T-cell (primary cell): ENCODE measurements at regions not wholly inside any gene's neighbourhood (a gene's known extent, or its start where the extent isn't known, plus 50 kb on each side); places are given as distances from the start of the nearest gene placed in this dataset.

Experiments used
- ATAC-seq, 4 experiments: fragments of 200-7000 bp in 3 of 4; fragments of 150-1000 bp in 1 of 4; cut with Tn5 transposase; replicated peaks in 1 of 4; 1 replicate in 3 of 4; 2 replicates in 1 of 4; pipeline ENCODE4 v1.10.0; 2021; ENCODE audit warnings: moderate library complexity in 3 of 4, mild to moderate bottlenecking in 2 of 4, moderate number of reproducible peaks in 1 of 4
- CTCF ChIA-PET, 2 donors: fragments of 300-600 bp; sonication (Branson Sonifier 250); formaldehyde crosslinking; loops; one replicate each; lab custom pipeline; 2022; ENCODE audit warnings: antibody characterized with exemption in 2 of 2; lab: Charles Lee
- POLR2A ChIA-PET, 2 donors: fragments of 300-600 bp; sonication (Branson Sonifier 250); formaldehyde crosslinking; loops; one replicate each; lab custom pipeline; 2022; ENCODE audit warnings: antibody characterized with exemption in 2 of 2; lab: Charles Lee
- DNase-seq, 35 experiments: peaks; one replicate each; pipeline versions ENCODE4 v3.0.0 to v3.0.0-alpha.2; 2013 to 2023
- H3K27ac ChIP-seq: one replicate; pipeline ENCODE4 v1.5.1; 2013; ENCODE audit warnings: low read length
- H3K27me3 ChIP-seq, 2 experiments: replicated peaks in 1 of 2; 1 replicate in 1 of 2; 2 replicates in 1 of 2; pipeline versions ENCODE4 v1.6.1 to v1.7.0; 2013; ENCODE audit warnings: low read length in 1 of 2, mixed read lengths in 1 of 2; ENCODE audit not compliant: control insufficient read depth in 2 of 2, insufficient read depth in 2 of 2; ENCODE audit errors: extremely low read depth in 1 of 2
- H3K36me3 ChIP-seq, 2 donors: 1 replicate in 1 of 2; 2 replicates in 1 of 2; pipeline versions ENCODE4 v1.6.1 to v1.7.0; 2013; ENCODE audit warnings: low read length in 1 of 2; ENCODE audit not compliant: control insufficient read depth in 2 of 2, insufficient read depth in 1 of 2; ENCODE audit errors: extremely low read depth in 1 of 2
- H3K4me1 ChIP-seq, 2 experiments: 1 replicate in 1 of 2; 2 replicates in 1 of 2; pipeline versions ENCODE4 v1.6.1 to v1.7.0; 2013; ENCODE audit warnings: low read length in 2 of 2, mixed read lengths in 1 of 2; ENCODE audit not compliant: insufficient read depth in 2 of 2, control insufficient read depth in 1 of 2; ENCODE audit errors: extremely low read depth in 1 of 2
- H3K4me3 ChIP-seq, 2 donors: 1 replicate in 1 of 2; 2 replicates in 1 of 2; pipeline versions ENCODE4 v1.5.1 to v1.7.0; 2013; ENCODE audit warnings: mild to moderate bottlenecking in 2 of 2, low read length in 1 of 2, moderate library complexity in 1 of 2; ENCODE audit not compliant: control insufficient read depth in 1 of 2; ENCODE audit errors: extremely low read depth in 1 of 2
- H3K9me3 ChIP-seq: 2 replicates; pipeline ENCODE4 v1.7.0; 2013
- H3K27ac Mint-ChIP-seq, 2 donors: one replicate each; pipeline ENCODE4 v1.8.0; 2020 to 2021; ENCODE audit warnings: mild to moderate bottlenecking in 2 of 2, mixed read lengths in 2 of 2
- H3K27me3 Mint-ChIP-seq, 2 donors: one replicate each; pipeline ENCODE4 v1.8.0; 2021 to 2022; ENCODE audit warnings: mixed read lengths in 2 of 2
- H3K36me3 Mint-ChIP-seq: one replicate; pipeline ENCODE4 v1.8.0; 2021; ENCODE audit warnings: mixed read lengths
- H3K4me1 Mint-ChIP-seq, 3 donors: one replicate each; pipeline ENCODE4 v1.8.0; 2020 to 2022; ENCODE audit warnings: mixed read lengths in 3 of 3, mild to moderate bottlenecking in 1 of 3
- H3K4me3 Mint-ChIP-seq, 3 donors: one replicate each; pipeline ENCODE4 v1.8.0; 2020 to 2022; ENCODE audit warnings: mild to moderate bottlenecking in 3 of 3, mixed read lengths in 3 of 3, moderate library complexity in 3 of 3
- H3K9me3 Mint-ChIP-seq, 3 donors: one replicate each; pipeline ENCODE4 v1.8.0; 2020 to 2022; ENCODE audit warnings: mixed read lengths in 3 of 3
- WGBS: methylation state at CpG from one replicate; pipeline ENCODE4 v1.1.5; 2013; ENCODE audit warnings: missing lambda C conversion rate; ENCODE audit not compliant: insufficient coverage; 5-methylcytosine and 5-hydroxymethylcytosine counted together

DNA sequence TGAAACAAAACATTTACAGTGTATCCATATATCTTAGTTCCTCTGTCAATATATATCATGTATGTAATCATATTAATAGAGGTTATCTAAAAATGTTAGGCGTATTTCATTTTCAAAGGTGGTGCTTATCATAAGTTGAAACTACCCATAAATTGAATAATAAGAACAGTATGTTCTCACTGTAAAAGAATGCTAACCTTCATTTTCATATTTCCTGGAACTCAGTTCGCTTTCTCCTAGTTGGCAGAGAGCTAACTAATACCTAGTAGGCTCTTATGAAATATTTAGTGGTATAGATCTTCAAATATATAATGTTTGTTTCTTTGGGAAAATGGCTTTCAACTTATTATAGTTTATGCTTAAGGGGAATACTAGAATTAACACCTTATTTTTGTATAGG, 118.4 kb downstream of the DISP1 start:
- H3K9me3 ChIP-seq, result no peaks in the 10 kb centered on the region
- Mint-ChIP-seq H3K36me3 (no peaks in the 10 kb centered on the region), H3K9me3 (no peaks in the 10 kb centered on the region), H3K27me3 (no peaks in the 10 kb centered on the region), H3K27ac (no peak overlapping the region), H3K4me1 (no peaks in the 10 kb centered on the region), H3K4me3 (no peak overlapping the region)
- ChIA-PET CTCF (no interaction called here), POLR2A (no interaction called here)
- ATAC-seq, result no peak
- no peaks in the 10 kb centered on the region for H3K27me3 ChIP-seq
- WGBS, result no CpG with 5 or more reads among the region's 2 CpGs
- no peak overlapping the region for H3K4me3 ChIP-seq
- DNase-seq, result no peak
- H3K4me1 ChIP-seq, result no peaks in the 10 kb centered on the region
- H3K27ac ChIP-seq, result no peak overlapping the region
- no peaks in the 10 kb centered on the region for H3K36me3 ChIP-seq

DNA sequence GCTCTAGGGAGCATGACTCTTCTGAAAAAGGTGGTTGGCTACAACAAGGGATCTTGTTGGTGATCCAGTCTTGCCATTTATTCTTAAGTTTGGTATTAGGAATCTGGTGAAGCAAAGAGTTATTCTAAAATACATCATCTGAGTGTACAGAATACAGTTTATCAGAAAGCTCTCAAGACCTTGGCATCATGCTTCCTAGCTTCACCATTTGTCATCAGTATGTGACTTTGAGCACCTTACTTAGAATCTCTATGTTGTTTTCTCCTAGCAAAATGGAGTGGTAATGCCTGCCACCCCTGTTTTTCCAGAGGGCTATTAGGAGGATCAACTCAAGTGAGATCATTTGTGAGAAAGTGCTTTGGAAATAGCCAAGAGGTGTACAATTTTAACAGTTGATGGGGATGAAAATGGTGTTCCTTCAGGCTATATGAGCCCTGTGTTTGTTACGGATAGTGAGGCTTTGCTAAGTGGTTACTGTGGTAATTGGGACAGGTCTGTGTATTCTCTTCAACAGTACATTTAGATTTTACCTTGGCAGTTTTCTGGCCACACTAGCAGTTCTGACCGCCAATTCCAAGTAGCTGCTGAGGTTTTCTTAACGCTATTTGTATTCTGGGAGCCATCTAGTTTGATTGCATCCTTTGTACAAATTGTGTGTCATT, 120.5 kb downstream of the DISP1 start:
- Mint-ChIP-seq H3K36me3 (peaks cover 3% of the 10 kb centered on the region), H3K9me3 (no peaks in the 10 kb centered on the region), H3K27ac (no peak overlapping the region), H3K4me1 (no peaks in the 10 kb centered on the region), H3K4me3 (no peak overlapping the region), H3K27me3 (no peaks in the 10 kb centered on the region)
- Histone ChIP-seq H3K27me3 (no peaks in the 10 kb centered on the region), H3K9me3 (no peaks in the 10 kb centered on the region), H3K4me3 (no peak overlapping the region), H3K36me3 (no peaks in the 10 kb centered on the region), H3K4me1 (no peaks in the 10 kb centered on the region), H3K27ac (no peak overlapping the region)
- DNase-seq, result no peak
- ChIA-PET CTCF (interaction anchor here in 1 of 2 donors (0.6 kb wide), 1 partner anchor 21 kb away, joined by 3 read pairs; no protein-coding TSS in a partner anchor), POLR2A (no interaction called here)
- no CpG with 5 or more reads among the region's 3 CpGs for WGBS
- no peak for ATAC-seq

DNA sequence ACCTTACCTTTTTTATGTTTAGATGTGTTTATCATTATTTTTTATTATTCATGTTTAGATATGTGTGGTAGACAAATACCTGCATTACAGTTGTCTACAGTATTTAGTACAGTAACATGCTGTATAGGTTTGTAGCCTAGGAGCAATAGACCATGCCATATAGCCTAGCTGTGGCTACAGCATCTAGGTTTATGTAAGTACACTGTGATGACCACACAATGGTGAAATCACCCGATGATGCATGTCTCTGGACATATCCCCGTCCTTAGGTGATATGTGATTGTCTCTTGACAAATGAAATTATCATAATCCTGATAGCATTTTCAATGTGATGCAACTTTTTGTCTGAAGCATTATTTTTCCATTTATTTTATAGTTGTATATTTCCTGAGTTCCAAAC, 121.2 kb downstream of the DISP1 start:
- Mint-ChIP-seq H3K4me3 (no peak overlapping the region), H3K27me3 (no peaks in the 10 kb centered on the region), H3K27ac (no peak overlapping the region), H3K9me3 (no peaks in the 10 kb centered on the region), H3K36me3 (peaks cover 3% of the 10 kb centered on the region), H3K4me1 (no peaks in the 10 kb centered on the region)
- Histone ChIP-seq H3K27me3 (no peaks in the 10 kb centered on the region), H3K4me3 (no peak overlapping the region), H3K9me3 (no peaks in the 10 kb centered on the region), H3K36me3 (no peaks in the 10 kb centered on the region), H3K27ac (no peak overlapping the region), H3K4me1 (no peaks in the 10 kb centered on the region)
- no CpG with 5 or more reads among the region's 2 CpGs for WGBS
- POLR2A ChIA-PET, result no interaction called here
- DNase-seq (no peak), ATAC-seq (no peak)
- CTCF ChIA-PET, result interaction anchor here in 1 of 2 donors (0.6 kb wide), 1 partner anchor 22 kb away, joined by 3 read pairs; no protein-coding TSS in a partner anchor

DNA sequence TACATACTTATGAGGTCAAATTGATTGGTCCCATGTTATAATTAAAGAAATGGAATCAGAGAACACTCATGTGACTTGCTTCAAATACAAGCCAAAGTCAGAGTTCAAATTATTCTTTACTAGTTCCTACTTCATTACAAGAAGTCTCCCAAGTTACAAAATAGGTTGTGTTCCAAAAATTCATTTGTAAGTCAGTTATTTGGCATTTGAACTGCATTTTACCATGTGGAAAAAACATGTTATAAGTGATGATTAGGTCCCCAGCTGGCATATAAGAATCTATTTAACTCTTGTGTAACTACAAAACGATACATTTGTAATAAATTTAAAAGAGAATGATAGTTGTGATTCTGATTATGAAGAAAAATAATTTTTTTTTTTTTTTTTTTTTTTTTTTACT, 124.1 kb downstream of the DISP1 start:
- no peaks in the 10 kb centered on the region for H3K4me1 Mint-ChIP-seq
- no peak overlapping the region for H3K4me3 ChIP-seq
- no peaks in the 10 kb centered on the region for H3K9me3 ChIP-seq
- DNase-seq (no peak), ATAC-seq (no peak)
- H3K27ac ChIP-seq, result no peak overlapping the region
- no peaks in the 10 kb centered on the region for H3K9me3 Mint-ChIP-seq
- WGBS, result no CpG with 5 or more reads among the region's 1 CpG
- POLR2A ChIA-PET, result no interaction called here
- peaks cover 0 to 4% of the 10 kb centered on the region in 2 donors for H3K36me3 ChIP-seq
- no peaks in the 10 kb centered on the region for H3K27me3 ChIP-seq
- H3K27me3 Mint-ChIP-seq, result no peaks in the 10 kb centered on the region
- H3K4me3 Mint-ChIP-seq, result no peak overlapping the region
- H3K27ac Mint-ChIP-seq, result no peak overlapping the region
- CTCF ChIA-PET, result interaction anchor here in 1 of 2 donors (0.7 kb wide), 1 partner anchor 135 kb away, joined by 7 read pairs; no protein-coding TSS in a partner anchor
- H3K4me1 ChIP-seq, result no peaks in the 10 kb centered on the region
- H3K36me3 Mint-ChIP-seq, result peaks cover 22% of the 10 kb centered on the region

DNA sequence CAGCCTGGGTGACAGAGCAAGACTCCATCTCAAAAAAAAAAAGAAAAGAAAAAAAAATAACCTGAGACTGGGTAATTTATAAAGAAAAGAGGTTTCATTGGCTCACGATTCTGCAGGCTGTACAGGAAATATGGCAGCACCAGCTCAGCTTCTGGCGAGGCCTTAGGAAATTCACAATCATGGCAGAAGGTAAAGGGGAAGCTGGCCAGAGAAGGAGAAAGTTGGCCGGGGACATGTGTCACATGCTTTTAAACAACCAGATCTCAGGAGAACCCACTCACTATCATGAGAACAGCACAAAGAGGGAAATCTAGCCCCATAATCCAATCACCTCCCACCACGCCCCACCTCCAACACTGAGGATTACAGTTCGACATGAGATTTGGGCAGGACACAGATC, 125.3 kb downstream of the DISP1 start:
- no peaks in the 10 kb centered on the region for H3K27me3 ChIP-seq
- no peaks in the 10 kb centered on the region for H3K4me1 Mint-ChIP-seq
- CTCF ChIA-PET, result interaction anchor here in 1 of 2 donors (0.6 kb wide), 1 partner anchor 234 kb away, joined by 5 read pairs; no protein-coding TSS in a partner anchor
- H3K4me1 ChIP-seq, result no peaks in the 10 kb centered on the region
- H3K27ac Mint-ChIP-seq, result no peak overlapping the region
- POLR2A ChIA-PET, result no interaction called here
- no peak overlapping the region for H3K4me3 ChIP-seq
- H3K36me3 Mint-ChIP-seq, result peaks cover 25% of the 10 kb centered on the region
- no peak for DNase-seq
- WGBS, result 50% methylated on average over 1 of the region's 5 CpGs
- no peaks in the 10 kb centered on the region for H3K9me3 Mint-ChIP-seq
- peaks cover 0 to 4% of the 10 kb centered on the region in 2 donors for H3K36me3 ChIP-seq
- no peaks in the 10 kb centered on the region for H3K9me3 ChIP-seq
- no peaks in the 10 kb centered on the region for H3K27me3 Mint-ChIP-seq
- ATAC-seq, result no peak
- H3K27ac ChIP-seq, result no peak overlapping the region
- no peak overlapping the region for H3K4me3 Mint-ChIP-seq

DNA sequence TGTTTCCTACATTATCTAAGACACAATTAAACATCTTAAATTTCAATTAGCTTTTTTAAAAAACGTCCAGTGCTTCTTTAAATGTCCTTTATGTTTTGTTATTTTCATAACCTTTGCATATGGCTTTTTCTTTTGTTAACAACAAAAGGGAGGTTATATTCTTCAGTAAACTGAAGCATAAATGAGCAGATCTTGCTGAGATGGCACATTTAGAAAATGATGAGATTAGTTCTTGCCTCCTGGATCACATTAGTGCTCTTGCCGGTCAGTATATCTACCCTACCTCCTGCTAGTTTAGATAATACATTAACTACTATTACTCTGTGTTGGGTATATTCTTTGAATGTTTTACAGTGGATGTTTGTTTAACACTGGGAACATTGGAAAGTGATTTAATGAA, 126.1 kb downstream of the DISP1 start:
- Mint-ChIP-seq H3K36me3 (peaks cover 28% of the 10 kb centered on the region), H3K4me1 (no peaks in the 10 kb centered on the region), H3K27me3 (no peaks in the 10 kb centered on the region), H3K27ac (no peak overlapping the region), H3K9me3 (no peaks in the 10 kb centered on the region), H3K4me3 (no peak overlapping the region)
- Histone ChIP-seq H3K9me3 (no peaks in the 10 kb centered on the region), H3K4me1 (no peaks in the 10 kb centered on the region), H3K4me3 (no peak overlapping the region), H3K27ac (no peak overlapping the region), H3K27me3 (no peaks in the 10 kb centered on the region), H3K36me3 (peaks cover 0 to 4% of the 10 kb centered on the region in 2 donors)
- ATAC-seq, result no peak
- no peak for DNase-seq
- POLR2A ChIA-PET, result no interaction called here
- no CpG with 5 or more reads among the region's 2 CpGs for WGBS
- CTCF ChIA-PET, result no interaction called here
